GDM1 (cell line): ENCODE measurements at regions not wholly inside any gene's neighbourhood (a gene's known extent, or its start where the extent isn't known, plus 50 kb on each side); places are given as distances from the start of the nearest gene placed in this dataset.
A peak's percentile ranks its signal among the peaks of the same experiment; 100 is the strongest.

Experiments used
- DNase-seq: peaks from one replicate; lab custom pipeline; 2025; lab: John Stamatoyannopoulos, UW

- no peak for DNase-seq
These were observed 426.0 kb upstream of the RARB start for GRCh38 chr3:25002052-25002451.

GRCh38 chr3:25007974-25008658 lies 419.9 kb upstream of the RARB start:
- DNase-seq = no peak

GRCh38 chr3:25009665-25010064 lies 418.4 kb upstream of the RARB start:
- no peak for DNase-seq

GRCh38 chr3:25015599-25015998 lies 412.5 kb upstream of the RARB start:
- DNase-seq = no peak

GRCh38 chr3:25018909-25019308 lies 409.2 kb upstream of the RARB start:
- DNase-seq = no peak

GRCh38 chr3:25019506-25019905 lies 408.6 kb upstream of the RARB start:
- no peak for DNase-seq

- DNase-seq = no peak
These were observed 406.2 kb upstream of the RARB start for GRCh38 chr3:25021816-25022215.

- no peak for DNase-seq
These were observed 404.2 kb upstream of the RARB start for GRCh38 chr3:25023876-25024275.

GRCh38 chr3:25025236-25025635 lies 402.8 kb upstream of the RARB start:
- DNase-seq = no peak

- DNase-seq = no peak
These were observed 400.4 kb upstream of the RARB start for GRCh38 chr3:25027650-25028049.

- DNase-seq = no peak
These were observed 398.2 kb upstream of the RARB start for GRCh38 chr3:25029820-25030219.

- no peak for DNase-seq
These were observed 395.7 kb upstream of the RARB start for GRCh38 chr3:25032344-25032743.

GRCh38 chr3:25033407-25034029 lies 394.5 kb upstream of the RARB start:
- peak; percentile 18 for DNase-seq

GRCh38 chr3:25035526-25035925 lies 392.5 kb upstream of the RARB start:
- no peak for DNase-seq

- no peak for DNase-seq
These were observed 391.4 kb upstream of the RARB start for GRCh38 chr3:25036633-25037032.

GRCh38 chr3:25037049-25037547 lies 391.0 kb upstream of the RARB start:
- no peak for DNase-seq

- DNase-seq = no peak
These were observed 389.8 kb upstream of the RARB start for GRCh38 chr3:25038271-25038670.

- no peak for DNase-seq
These were observed 389.1 kb upstream of the RARB start for GRCh38 chr3:25038922-25039321.

- DNase-seq = no peak
These were observed 387.3 kb upstream of the RARB start for GRCh38 chr3:25040748-25041147.

GRCh38 chr3:25041871-25042584 lies 386.0 kb upstream of the RARB start:
- no peak for DNase-seq

GRCh38 chr3:25043177-25043576 lies 384.9 kb upstream of the RARB start:
- DNase-seq = no peak

GRCh38 chr3:25043749-25044148 lies 384.3 kb upstream of the RARB start:
- no peak for DNase-seq
